GM21786 (cell line): ENCODE measurements at regions not wholly inside any gene's neighbourhood (a gene's known extent, or its start where the extent isn't known, plus 50 kb on each side); places are given as distances from the start of the nearest gene placed in this dataset.

ENCODE experiments used
- ATAC-seq: cut with Tn5 transposase; IDR thresholded peaks from one replicate; pipeline ENCODE4 v1.9.1; 2021; ENCODE audit not compliant: unreplicated experiment

DNA sequence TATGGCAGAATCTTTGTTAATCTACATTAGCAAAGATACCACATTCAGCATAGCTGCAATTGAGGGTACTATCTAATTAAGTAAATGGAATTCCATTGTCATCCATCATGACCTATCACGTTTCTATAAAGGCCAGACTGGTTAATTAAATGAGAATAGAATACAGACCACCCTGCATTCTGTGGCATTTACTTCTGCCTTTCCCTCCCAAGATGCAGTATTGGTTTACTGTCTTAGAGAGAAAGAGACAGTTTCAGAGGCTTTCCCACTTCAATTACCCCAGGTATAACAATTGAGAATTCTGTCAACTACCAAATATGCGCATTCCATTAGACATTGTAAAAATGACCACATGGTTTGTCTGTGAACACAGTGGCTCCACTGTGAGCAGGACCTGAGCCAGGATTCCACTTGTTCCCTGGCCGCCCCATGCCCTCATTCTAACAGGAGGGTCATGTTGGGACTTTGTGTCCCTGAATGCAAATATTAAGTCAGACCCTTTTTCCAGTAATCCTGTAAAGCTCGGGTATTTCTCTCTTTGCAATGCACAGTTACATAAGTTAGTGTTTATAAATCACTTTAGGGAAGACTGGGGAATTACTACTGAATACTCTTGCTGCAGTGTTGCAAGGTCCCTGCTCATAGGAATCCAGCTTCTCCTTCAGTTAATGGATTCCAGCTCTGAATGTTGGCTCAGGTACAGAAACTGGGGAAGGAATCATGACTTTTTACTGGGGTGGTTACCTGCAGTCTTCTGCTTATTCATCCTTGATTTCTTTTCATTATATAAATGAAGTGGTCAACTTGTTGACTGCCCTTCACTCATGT, 261.0 kb downstream of the PDGFC start:
- no peak for ATAC-seq

DNA sequence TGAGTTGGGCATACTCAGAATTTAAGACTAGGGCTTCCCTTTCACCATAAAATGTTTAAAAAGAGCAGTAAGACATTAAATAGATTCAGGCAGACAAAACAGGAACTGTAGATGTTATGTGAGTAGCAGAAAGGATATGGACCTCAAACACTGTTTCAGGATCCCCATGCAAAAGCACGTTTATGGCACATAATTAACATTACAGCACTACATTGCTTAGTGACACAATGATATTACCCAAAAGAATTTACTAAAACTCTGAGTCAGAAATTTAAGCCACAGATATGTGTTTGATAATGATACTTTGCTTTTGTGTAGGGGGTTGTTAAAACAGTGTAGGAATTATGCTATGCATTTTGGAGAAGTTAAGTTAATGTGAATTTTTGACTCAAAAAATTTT, 266.3 kb downstream of the PDGFC start:
- ATAC-seq, result no peak

DNA sequence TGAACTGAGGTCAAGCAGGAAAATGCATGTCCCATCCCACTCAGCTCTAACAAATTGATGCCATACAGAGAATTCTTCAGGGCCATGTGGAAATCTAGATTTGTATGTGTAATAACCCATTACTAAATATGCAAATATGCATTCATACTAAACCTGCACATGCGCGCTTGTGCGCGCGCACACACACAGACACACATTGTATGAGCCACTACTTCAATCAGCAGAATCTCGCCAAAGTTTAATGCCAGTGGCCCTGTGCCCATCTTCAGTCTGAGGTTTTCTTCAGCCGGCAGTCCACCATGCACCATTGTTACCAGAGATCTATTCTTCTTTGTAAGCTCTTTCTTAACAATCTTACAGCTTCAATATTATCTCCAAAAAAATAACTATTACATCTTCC, 276.4 kb downstream of the PDGFC start:
- ATAC-seq, result no peak

DNA sequence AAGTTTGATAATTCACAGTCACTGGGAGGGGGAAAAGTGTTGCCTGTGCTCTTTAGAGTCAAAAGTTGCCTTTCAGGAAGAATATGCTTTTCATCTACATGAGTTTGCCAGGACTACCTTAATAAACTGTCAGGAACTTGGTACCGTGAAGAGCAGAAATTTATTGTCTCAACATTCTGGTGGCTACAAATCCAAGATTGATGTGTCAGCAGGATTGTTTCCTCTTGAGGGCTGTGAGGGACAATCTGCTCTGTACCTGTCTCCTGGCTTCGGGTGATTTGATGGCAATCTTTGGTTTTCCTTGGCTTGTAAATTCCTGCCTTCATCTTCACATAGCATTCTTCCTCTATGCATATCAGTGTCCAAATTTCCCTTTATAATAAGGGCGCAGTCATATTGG, 277.2 kb downstream of the PDGFC start:
- ATAC-seq, result no peak

DNA sequence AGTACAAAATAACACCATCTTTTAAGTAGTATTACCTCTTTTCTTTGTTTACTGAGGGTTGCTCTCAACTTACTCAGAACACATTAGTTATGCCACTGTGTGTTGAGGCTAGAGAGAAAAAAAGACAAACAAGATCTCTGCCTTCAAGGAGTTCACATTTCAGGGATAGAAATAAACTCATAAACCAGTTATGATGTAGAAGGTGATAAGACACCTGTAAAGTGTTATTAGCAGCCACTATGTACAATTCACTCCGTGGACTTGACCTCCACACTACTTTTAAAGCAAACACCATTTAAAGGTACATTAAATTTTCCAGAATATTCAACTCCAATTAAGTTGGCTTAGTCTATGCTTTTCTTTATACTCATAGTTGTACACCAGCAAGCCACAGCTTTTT, 278.0 kb downstream of the PDGFC start:
- ATAC-seq, result no peak

DNA sequence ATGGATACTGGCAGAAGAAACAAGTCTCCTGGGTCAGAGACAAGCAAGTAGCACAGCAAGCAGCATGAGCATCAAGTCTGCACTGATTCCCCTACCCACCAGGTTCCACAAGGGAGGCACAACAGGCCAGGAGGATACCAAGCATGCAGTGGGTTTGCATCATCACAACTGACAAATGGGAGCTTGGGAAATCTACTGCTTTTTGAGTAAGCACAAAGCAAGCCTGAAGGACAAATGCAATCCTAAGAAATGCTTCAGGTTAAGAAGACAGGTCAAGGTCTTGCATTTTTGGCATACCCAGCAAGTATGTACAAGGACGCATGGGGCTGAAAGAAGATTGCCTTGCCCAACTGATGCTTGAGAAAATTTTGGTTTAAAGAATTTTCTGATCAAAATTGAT, 279.6 kb downstream of the PDGFC start:
- no peak for ATAC-seq

DNA sequence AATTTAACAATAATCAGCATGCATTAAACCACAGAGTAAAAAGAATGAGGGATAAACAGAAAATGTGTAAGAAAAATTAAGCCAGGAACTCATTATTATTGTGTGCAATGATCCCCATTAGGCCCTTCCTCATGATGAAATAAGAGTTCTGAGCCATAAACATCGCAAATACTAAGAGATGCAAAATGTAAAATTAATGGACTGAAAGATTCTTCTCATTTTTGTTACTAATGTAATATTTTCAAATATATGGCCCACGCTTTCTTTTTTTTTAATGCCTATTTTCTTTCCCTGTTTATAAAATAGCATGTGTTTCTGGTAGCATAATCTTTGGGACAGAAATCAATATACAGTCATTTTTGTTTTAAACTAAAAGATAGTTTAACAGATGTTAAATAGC, 281.0 kb downstream of the PDGFC start:
- no peak for ATAC-seq

DNA sequence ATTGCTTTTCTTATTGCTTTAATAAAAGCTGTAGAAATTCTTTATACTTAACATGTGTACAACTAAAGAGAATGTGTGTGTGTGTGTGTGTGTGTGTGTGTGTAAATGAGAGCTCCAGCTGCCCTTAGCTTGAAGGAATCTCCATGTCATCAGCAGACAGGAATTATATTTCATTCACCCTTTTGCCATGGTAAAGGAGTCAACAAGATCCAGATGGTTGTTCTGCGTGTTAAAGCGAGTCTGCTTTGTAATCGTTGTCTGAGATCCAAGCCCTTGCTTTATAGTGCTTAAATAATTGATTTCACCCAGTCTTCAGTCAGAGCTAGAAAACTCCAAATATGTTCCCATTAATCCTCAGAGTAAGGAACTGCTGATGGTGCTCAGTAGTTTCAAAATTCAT, 285.5 kb downstream of the PDGFC start:
- no peak for ATAC-seq

DNA sequence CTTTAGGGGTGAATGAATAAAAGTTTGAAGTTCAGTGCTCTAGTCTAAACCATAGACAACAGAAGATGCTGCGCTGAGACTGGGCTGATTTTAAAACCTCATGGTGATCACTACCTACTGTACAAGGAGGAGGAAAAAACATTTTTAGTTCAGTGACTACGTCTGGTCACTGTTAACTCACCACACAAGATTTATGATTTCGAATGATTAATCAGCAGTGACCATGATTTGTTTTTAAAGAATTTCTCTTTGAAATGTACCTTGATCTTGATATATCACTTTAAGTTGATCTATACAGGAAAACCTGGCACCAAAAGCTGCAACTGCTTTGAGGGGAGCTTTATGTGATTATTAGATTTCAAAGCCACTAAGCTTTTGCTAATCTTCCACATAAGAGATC, 286.3 kb downstream of the PDGFC start:
- no peak for ATAC-seq

DNA sequence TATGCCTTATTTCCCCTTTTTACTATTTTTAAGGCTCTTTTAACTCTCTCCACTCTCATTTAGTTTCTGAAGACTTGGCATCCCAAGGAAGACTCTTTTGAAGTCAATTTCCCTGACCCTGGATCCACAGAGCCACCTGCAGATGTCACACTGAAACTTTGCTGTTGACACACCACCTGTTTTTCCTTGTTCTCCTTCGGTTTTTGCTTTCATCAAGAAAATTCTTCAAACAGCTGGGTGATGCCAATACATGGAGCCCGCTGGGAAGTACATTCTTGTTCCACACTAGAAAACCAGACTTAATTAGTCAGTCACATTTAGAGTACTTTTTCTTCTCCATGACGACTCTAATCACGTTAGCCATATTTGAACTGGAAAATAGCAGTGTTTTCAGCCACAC, 293.9 kb downstream of the PDGFC start:
- ATAC-seq, result no peak

DNA sequence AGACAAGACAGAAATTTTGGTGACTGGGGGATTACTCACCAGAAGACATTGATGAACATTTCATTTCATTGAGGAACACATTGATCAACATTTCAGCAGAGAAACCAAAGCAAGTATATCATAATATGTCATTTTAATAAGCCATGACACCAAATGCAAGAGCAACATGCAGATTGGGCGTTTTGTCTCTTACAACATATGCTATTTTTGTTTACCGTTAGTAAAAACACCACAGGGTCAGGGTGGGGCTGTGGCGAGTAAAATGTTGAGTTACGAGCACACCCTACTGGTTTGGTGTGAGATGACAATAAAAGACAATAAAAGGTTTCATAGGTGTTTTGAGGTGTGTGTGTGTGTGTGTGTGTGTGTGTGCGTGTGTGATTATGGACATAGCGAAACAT, 294.5 kb downstream of the PDGFC start:
- ATAC-seq, result no peak

DNA sequence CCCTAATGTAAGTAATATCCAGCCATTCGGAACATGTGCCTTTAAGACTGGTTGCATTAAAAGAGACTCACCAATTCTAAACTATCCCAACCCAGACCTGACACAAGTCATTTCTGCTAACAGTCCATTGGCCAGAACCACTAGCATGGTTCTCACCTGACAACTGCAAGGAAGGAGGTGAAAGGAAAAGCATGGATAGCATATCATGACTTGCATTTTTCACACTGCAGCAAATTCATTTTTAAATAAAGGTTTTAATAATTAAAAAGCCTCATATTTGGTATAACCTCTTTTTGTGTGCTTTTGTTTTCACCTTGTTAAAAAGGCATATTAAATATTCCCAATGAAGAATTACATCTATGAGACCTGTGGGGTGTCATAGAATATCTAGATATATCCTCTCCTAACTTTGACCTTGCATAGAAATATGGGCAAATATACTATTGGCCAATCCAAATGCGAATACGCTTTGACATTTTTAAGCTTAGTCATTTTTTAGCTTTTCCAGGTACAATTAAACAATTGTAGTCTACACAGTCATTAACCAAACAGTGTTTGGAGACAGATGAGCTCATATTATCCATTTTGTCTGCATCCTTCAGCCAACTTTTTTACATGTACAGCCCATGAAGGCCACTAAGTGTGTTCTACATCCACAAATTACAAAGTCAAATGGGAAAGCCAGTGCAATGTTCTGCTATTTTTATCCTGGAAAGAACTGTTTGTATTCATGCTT, 295.3 kb downstream of the PDGFC start:
- ATAC-seq, result no peak

DNA sequence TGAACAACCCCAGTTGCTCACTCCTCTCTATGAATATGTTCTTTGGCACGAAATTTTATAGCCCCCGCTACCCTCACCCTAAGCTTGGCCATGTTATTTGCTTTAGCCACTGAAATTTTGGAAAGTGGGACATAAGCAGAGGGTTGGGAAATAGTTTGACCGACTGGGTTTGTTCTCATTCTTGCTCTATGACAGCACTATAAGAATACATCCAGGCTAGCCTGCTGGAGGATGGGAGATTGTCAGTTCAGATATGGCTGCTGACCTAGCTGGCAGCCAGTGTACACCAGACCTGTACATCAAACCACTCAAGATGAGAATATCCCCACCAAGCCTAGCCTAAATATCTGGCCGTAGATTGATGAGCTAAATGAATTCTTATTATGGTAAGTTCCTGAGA, 298.1 kb downstream of the PDGFC start:
- no peak for ATAC-seq

DNA sequence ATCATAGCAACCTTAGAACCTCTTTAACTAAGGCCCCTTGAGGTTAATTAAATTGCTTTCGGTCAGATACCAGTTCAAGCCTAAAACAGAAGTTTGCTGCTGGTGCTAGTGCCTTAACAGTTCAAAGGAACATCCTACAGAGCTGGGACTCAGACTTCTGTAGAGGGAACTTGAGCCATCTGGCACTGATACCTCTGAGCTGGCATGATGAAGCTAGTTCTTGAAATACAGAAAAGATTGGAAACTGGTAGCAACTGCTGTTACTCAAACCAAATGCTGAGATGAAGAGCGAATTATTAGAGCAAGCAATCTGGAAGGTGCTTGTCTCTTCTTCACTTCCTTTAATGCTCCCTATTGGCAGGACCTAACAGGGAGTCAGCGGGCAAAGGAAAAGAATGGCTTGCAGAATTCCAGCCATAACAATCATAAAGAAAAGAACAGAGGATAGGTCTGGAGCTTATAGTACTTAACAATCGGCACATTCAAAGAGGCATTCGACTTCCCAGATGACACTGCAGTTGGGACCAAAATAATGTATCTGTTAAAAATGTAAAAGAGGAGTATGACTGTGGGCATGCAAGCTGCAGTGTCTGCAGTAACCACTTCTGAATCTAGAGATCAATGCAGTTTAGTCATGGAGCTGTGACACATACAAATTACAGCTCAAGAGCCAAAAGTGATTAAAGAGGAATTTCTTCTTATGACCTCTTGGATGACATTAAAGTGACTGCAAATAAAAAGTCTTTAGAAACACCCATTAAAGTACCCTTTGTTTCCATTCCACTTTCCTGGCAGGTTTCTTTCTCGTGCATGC, 298.9 kb downstream of the PDGFC start:
- no peak for ATAC-seq

DNA sequence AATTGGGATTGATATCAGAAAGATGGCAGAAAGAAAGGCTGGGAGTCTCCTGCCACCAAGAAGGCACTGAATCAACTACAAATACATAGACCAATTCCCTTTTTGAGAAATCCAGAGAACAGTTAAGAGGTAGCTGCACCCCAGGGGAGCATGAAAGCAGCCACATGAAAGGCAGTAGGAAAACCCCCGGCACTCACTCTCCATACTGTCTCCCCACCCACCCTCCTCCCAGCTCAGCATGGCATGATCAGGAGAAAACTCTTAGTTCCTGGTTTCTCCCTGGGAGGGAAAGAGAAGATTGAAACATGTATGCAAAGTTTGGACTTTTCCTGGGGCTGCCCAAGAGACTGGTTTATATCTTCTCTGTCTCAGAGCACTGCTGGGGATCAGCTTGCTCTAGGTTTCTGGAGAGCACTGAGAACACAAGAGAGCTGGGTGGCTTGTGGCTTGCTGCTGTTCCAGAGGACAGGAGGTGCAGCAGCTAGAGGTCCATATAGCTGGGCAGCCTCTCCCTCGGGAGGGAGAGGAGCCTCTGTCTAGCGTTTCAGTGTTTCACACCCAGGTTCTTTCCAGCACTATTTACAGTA, 305.7 kb downstream of the PDGFC start:
- no peak for ATAC-seq

DNA sequence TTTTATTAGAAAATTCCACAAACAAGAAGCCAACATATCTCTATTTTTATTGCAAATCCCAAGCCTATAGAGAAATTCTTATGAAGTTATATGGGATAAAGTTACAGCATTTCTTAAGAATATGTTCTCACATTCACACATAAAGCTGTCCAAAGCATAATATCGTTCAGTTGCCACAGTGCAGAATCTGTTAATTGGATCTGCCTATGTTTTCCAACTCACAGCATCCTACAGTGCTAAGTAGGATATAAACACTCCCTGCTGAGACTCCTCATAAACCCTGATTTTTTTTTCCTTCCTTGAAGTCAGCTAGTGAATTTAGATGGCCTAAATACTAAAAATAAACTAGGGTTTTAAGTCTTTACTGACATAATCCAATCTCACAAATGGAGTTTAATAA, 307.9 kb downstream of the PDGFC start:
- no peak for ATAC-seq

DNA sequence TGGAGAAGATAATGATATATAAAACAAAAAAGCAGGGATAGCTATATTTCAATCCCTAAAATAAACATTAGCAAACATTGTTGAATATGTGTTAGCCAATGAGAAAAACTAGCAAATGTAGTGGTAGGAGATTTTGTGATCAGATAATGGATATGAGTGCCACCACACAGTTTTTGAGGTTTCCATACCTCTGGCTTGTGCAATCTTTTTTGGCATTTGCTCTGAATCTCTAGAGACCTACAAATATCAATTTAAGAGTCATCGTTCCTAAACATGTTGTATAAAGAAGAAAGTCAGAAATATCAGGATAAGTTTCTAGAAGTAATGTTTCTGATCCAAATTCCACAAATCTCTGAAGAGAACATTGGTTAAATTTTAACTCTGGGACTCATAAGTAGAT, 308.7 kb downstream of the PDGFC start:
- ATAC-seq, result no peak

DNA sequence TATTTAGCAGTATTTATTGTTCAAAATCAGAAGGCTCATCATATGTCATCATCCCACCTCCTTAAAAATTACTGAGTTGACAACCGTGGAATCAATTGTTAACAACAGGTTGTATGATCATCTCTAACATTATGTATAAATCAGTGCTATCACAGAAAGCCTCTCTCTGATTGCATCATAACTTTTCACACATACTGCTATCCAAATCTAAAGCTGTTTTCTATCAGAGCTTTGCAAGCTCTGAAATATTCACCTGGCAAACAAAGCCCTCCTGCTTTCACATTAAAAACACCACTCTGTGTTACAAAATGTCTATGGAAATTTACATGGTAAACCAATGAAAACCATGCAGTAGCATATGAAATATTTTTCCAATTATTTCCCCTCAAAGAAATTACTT, 310.0 kb downstream of the PDGFC start:
- no peak for ATAC-seq

DNA sequence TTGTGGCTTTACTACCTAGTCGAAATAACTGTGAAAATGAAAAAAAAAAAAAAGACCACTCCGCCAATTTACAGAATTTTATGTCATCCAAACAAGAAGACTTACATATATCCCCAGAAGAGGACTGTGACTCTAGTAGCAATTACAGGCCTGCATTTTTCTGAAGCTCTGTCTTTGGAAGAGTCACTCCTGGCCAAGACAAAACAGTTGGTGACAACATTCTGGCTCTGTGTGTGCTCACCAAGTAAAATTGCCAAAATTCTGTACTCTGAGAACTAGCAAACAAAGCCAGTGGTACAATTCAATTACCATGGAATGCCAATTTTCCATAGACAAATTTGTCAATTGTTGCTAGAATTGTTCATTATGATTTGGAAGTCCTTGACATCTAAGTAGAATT, 311.1 kb downstream of the PDGFC start:
- ATAC-seq, result no peak

DNA sequence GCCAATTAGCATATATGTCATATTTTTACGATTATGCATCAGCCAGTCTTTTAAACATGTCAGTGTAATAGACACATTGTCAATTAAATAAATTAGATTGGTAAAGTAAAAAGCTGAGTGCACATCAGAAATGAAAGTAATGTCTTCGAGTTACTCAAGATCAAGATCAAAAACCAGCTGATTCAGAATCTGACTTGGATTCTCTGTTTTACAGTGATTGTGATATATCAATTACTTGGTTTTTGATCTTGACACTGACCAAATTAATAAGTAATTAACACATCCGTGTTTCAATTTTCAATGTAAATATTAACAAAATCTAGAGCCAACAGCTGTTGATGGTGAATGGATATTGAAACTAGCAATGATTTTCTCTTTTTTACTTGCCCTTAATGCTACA, 311.6 kb downstream of the PDGFC start:
- ATAC-seq, result no peak

DNA sequence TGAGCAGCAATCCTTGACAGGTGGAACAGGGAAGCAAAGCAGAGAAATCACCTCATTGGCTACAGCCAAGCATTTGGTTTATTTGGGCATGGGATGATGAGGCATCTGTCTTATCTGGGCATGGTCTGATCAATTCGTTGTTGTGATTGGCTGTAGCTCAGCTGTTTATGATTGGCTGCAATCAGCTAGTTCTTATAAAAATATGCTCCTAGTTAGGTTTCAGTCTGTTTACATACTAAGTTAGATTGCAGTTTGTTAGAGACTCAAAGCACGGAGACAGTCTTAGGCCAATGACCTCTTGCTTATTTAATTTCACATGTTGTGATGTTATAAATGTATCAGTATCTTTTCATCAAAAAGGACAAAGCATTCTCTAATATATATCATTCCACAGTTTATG, 312.0 kb downstream of the PDGFC start:
- ATAC-seq, result no peak
